GM18907 (cell line): ENCODE measurements at regions not wholly inside any gene's neighbourhood (a gene's known extent, or its start where the extent isn't known, plus 50 kb on each side); places are given as distances from the start of the nearest gene placed in this dataset.

Experiments used
- ATAC-seq: cut with Tn5 transposase; IDR thresholded peaks from one replicate; pipeline ENCODE4 v1.9.1; 2021; ENCODE audit warnings: mild to moderate bottlenecking, moderate library complexity; ENCODE audit not compliant: unreplicated experiment

DNA sequence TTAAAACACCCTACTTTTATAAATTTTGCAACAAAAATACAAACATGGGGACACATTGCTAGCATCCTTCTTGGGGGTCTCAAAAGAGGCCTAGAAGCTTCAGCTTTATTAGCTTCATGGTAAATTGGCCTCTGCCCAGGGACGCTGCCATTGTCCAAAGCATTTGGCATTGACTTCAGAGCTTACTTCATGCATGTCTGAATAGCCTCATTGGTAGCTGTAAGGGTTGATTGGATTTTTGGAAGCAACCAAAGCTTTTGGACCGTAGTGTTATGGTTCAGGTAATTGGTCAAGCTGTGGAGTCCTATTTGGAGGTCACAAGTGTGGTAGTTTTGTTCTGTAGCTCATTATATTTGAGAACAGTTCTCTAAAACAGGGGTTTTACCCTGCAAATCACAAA is 411.7 kb upstream of the SLC24A2 start:
- no peak for ATAC-seq

DNA sequence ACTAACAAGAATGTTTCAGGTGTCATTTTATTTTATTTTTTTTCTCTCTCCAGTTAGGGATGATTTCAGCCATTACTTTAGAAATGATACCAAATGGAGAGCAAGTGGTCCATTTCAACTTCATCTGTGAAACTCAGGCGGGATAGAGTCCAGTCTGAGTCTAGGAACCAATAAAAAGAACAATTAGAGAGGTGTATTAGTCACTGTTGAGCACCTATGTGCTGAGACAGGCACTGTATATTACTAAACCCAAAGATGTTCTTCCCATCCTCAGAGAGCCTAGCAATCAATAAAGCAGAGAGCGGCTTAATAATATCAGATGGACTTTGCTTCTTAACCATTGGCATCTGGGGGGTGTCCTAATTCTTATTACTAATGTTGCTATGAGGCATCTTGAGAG is 410.3 kb upstream of the SLC24A2 start:
- no peak for ATAC-seq

DNA sequence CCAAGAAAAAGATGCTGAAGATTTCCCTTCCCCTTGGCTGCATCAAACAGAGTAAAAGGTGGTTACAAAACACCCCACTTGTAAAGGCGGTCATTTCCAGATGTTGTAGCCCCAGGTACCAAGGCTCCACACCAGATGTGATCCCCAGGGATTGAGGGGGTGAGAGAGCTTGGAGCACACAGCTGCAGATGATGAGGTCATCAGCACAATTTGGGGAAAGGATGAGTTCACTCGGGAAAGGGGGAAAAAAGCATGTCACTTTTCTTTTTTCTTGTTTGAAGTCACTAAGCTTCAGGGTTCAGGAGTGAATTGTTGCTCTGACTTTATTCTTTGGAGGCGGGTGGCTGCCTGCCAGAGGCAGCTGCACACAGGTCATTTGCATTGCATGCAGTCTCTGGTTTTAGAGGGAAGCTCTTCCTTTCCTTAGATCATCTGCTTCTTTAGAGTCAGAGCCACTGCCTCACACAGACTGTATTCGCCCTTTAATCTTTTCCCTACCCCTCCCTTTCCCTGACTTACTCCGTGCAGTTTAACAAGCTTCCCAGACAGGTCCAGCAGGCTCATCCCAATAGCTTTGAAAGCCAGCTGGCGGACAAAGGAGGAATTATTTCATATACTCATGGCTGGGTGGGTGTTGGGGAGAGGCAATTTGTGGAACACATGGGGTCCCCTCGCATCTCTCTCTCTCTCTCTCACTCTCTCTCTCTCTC is 409.3 kb upstream of the SLC24A2 start:
- ATAC-seq: peak; percentile 71

DNA sequence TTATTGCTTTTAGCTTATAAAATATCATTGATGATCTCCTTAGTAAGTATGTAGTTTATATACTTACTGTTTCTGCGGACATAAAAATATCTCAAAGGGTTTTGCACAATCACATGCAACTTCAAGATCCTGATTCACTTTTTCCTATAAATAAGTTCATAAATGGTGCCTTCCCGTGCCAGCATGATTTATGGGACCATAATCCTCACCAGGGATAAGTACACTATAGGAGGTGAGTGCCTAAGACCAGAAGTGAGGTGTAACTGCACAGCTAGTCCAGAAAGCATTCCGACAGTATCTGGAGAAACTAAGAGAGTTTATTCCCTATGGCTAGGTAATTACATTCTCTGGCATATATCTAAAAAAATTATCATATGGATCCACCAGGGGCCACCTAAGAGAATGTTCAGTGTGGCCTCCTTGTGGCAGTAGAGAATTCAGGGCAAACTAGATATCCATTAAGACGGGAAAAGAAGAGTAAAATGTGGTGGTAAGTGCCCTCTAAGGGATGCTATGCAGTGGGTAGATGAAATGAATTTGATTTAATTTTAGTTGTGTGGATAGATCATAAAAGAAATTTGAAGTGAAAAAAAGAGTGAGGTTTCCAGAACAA is 402.5 kb upstream of the SLC24A2 start:
- ATAC-seq: no peak

DNA sequence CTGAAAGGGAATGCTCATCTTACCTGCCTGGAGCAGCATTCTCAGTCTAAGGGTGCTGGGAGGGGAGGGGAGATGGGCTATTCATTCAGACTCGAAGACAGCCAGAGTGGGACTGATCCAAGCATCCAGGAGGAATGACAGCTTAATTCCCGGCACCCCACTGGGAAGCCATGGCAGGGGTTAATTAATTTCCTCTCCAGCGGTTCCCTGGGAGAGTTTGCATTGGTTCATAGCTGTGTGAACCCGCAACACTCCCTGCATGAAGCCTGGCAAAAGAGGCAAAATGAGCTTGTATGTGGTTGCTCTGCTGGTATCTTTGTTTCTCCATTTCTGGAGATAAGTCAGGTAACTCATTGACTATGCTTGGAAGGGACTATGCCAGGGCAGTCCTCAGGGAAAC is 401.0 kb upstream of the SLC24A2 start:
- no peak for ATAC-seq

DNA sequence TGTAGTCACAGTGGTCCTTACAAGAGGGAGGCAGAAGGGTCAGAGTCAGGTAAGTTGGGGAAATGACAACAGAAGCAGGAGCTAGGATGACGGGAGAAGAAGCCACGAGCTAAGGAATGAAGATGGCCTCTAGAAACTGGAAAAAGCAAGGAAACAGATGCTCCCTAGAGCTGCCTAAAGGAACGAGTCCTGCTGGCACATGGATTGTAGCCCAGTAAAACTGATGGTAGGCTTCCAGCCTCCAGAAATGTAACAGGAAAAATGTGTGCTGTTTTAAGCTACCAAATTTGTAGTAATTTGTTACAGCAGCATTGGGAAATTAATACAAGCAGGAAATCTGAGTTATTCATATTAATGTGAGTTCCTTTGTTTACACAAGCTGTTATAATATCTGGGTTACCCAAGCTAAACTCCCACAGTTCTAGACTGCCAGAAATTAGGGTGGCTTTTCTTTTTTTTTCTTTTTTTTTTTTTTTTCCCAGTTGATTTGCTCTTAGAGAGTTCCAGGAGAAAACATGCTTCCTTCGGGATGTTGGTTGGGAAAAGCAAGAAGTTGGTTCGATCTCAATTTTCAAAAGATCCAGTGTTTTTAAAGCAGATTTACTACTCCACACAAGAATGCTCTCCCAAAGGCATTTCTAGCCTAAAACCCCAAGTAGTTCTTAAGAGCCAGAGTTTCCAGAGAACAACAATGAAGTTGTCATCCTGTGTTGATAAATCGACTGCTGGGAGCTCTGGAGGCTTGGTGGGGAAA is 400.0 kb upstream of the SLC24A2 start:
- no peak for ATAC-seq

DNA sequence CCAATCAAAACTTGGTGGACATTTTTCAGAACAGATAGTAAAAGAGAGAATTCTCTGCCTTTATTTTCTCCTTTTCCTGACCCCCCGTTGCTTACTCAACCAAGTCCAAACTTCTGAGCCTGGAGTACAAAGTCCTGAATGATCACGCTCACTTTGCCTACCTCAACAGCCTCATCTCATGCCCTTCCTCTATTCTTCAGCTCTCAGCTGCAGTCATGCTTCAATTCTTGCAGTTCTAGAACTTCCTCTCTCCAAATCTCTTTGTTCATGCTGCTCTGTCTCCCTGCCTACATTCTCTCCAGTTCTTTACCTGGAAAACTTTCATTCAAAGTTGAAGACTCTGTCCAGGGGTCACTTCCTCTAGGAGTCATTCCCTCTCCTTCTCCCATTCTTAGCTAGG is 398.5 kb upstream of the SLC24A2 start:
- ATAC-seq: no peak

DNA sequence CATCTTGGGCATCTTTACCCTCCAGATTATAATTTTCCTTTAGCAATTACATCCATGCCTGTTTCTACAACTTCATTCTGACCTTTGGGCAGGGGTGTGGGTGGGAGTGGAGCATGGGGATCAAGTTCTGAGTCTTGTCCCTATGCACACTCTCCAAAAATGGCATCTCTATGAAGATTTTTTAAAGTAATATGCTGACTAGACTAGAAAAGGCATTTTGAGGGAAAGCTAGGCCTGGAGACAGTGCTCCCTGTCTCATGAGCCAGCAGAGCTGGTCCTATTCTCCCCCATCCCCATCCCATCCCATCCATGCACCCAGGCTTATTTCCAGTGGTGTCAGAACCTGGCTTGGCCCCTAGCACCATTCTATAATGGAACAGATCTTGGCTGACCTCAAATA is 398.0 kb upstream of the SLC24A2 start:
- no peak for ATAC-seq

DNA sequence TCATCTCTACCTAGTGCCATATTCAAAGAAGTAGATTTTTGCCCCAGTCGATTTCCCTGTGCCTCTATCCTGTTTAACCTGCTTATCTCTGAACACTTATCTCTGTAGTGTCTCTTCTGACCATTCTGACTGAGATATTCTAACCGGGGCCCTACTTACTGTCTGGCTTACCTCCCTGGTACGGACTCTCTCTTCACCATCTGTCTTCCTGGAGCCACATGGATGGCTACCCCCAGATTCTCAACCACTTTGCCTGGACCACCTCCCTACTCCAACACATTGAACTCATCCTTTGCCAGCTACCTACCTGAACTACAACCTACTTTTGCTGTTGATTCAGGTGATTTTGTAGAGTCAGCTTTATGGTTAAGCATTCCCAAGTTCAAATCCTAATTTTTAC is 397.4 kb upstream of the SLC24A2 start:
- no peak for ATAC-seq

DNA sequence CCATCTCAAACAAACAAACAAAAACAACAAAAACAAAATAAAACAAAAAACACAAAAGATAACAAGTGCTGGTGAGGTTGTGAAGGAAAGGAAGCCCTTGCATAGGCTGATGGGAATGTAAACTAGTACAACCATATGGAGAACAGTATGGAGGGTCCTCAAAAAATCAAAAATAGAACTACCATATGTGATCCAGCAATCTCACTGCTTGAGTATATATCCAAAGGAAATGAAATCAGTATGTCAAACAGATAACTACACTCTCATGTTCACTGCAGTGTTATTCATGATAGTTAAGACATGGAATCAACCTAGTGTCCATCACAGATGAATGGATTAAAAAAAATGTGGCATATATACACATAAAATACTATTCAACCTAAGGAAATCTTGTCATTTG is 395.7 kb upstream of the SLC24A2 start:
- no peak for ATAC-seq

DNA sequence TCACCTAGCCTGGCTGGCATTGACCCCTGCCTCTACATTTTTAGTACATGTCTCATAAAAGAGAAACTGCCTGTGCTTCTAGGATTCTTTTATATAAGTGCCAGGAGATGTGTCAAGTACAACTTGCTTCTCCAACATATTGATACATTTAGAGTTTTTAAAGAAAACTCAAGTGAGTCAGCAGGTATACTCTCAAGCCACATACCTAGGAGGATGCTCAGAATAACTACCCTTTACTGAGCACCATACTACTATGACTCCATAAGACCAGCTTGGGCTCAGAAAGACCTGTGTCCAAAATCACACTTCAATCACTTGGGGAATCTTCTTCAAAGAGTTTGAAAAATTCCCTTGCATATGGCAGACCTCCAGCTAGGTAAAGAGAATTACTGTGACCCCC is 389.8 kb upstream of the SLC24A2 start:
- ATAC-seq: no peak

DNA sequence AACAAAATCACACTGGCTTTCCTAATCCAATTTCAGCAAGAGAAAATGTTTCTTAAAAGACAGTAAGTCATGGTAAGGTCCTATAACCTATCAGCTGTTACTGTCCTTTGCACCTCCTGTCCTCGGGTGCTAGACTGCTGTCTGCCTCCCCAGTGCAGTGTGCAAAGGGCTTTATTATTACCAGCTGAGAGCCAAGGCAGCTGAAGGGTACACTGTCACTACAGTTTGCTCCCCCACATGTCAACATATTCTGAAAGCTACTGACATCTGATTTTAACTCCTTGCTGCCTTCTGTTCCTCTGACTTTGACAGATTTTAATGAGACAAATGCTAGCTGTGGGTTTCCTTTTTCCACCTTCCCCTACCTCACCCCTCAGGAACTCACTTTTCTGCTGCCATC is 389.4 kb upstream of the SLC24A2 start:
- ATAC-seq: no peak

DNA sequence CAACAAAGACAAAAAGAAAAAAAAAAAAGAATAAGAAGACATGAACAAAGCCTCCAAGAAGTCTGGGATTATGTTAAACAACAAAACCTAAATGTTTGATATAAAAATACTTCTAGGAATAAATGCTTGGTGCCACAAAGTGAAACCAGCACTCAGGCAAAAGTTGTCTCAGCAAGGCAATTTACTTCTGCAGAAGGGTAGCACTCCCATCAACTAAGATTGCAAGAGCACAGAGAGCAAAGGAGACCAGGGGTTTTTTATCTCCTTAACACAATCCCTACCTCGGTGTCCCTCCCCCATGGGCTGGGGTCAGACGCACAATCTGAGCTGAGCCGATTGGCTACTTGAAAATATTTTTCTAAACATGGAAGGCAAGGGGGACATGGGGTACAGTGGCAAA is 381.3 kb upstream of the SLC24A2 start:
- ATAC-seq: no peak

DNA sequence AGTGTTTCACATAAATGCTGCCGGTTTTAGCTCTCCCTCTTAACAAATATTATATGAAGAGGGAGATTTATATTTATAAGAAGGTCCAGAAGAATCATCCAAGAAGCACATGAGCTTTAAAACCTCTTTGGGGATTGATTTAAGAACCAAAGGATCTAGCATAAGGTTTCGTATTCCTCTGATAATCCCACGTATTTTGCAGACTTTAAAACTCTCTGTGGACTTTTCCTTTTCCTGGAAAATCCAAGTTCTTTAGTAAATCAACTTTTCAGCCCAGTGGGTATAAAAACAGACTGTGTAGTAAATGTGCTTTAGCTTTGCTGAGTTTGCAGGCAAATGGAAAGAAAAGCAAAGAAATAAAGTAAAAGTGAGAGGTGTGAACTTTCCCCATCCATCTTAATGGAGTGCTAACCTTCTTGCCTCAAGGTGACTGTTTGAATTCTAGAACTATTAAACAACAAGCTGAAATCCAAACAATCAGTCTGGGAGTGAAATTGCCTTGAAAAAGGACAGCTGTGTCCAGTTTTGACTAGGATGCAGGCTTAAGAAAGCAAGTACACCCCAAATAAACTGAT is 363.4 kb upstream of the SLC24A2 start:
- ATAC-seq: no peak

DNA sequence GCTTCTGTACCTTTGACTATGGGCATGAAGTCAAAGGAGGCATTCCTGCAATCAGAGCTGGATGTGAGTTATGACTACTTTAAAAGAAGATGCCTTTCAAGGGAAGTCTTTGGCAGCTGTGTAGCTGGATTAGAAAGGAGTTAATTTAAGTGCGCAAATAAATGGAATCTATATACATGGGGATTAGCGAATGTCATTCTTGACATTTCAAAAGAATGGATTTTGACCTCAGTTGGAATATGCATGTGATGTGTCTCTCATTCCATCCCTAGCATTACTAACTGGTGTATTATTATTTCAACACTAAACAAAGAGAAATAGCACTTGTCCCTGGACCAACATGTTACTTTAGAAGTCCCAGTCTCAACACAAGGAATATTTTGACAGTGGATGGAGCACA is 359.6 kb upstream of the SLC24A2 start:
- ATAC-seq: no peak

DNA sequence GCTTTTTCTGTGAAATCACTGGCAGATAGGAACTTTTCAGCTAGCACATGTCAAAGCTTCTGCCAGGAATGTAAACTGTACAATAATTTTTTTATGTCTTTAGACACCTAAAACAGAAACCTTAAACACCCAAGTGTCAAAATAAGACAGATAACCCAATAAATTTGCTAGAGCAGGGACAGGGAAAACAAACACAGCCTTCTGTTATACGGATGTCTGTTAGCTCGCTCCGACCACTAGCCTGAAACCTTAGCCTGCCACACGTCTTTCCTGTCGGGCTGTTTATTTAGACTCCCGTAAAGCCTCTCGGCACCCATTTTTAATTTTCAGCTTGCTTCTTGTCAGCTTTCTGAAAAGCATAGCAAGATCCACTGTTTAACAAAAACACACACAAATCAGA is 355.4 kb upstream of the SLC24A2 start:
- no peak for ATAC-seq

DNA sequence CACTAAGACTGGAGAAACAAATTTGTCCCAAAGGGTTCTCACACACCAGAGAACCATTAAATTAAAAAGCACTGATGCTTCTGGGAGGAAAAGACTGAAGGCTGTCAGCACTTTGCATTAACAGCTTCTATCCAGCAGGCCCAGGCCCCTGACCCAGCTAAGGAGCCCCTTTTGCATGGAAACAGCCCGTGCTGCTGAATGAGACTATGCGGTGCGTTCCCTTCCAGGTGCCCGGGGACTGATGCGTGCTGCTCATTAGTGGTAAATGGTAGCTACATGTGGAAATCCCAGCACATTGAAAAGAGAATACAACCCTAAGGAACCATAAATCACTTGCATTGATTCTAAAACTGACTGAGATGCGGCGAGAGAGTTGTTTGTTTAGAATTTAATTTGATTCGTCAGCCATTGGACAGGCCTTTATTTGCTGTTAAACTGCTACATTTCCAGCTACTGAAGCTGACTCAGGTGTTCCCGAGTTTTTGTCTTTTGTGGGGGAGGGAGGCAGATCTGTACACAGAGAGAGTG is 351.0 kb upstream of the SLC24A2 start:
- no peak for ATAC-seq

DNA sequence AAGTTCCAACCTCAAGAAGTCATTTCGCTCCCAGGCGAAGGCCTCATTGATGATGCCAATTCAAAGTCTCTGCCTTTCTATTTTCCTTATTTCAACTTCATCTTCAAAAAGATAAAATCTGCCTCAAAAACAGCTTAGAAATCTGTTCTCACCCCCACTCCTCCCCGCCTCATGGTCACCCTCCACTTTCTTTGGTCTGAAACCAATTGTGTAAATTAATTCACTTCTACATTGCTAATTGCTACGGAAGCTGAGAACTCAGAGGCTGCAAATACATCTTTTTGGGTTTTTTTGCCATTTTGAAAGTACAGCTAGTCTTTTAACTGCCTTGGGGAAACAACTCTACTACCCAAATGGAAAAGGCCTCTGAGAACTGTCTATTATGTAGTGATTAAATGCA is 350.0 kb upstream of the SLC24A2 start:
- ATAC-seq: no peak

DNA sequence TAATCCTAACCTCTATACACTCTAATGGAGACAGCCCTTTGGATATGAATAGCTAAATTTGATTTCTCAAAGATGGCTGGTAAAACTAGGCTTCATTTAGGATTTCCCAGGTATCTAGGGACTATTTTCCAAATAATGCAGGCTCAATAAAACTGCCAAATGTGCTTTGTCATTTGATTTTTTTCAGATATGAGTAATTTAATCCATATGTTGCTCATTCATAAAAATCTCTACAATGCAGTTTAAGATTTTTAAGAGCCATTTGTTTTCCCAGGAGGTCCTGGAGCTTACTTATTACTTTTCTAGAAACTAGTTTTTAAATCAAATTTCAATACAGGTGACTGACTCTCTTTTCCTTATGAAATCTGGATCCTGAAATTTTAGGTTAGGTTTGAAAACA is 349.3 kb upstream of the SLC24A2 start:
- no peak for ATAC-seq

DNA sequence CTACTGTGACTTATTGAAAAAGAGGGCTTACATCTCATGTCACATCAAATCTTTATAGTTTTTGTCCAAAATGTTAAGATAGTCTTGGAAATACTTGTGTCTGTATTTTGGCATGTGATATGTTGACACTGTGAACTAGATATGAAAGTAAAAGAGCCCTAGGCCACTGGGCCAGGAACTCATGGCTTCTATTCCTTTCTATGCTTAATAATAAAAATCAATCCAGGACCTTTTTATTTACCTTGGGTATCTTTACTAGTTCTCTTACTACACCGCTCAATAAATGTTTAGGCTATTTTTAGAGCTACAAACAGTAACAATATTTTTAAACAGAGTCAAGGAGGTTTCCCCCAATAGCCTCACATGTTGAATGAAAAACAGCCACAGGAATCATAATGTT is 348.6 kb upstream of the SLC24A2 start:
- ATAC-seq: no peak

DNA sequence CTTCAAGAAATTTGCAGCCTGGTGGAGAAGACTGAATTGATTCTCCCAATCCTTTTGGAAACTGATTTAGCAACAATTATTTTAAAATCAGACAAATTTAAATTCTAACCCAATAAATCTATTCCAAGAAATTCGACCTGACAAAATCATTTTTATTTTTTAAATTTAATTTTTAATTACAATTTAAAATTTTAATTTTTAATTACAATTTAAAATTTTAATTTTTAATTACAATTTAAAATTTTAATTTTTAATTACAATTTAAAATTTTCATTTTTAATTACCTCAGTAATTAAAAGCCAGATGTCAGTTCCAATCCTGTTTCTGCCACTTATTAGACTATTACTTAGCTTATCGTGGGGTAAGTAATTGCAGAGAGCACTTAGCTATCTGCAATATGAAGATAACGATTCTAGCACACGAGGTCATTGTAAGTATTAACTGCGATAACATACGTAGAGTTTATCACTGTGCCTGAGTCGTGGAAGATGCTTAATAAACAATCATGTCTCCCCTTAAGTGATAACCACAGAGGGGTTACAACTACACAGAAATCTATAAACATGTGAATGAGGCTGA is 346.4 kb upstream of the SLC24A2 start:
- ATAC-seq: no peak
